ENCODE measurements at regions not wholly inside any gene's neighbourhood (a gene's known extent, or its start where the extent isn't known, plus 50 kb on each side); places are given as distances from the start of the nearest gene placed in this dataset.

- Histone ChIP-seq H3K27ac (ENCODE audit: low read depth, low read length) (no peak overlapping the region), H3K4me3 (replicated peaks in 1 of 2; ENCODE audit: low read depth in 1 of 2, low read length in 2 of 2) (no peak overlapping the region), H3K9ac (ENCODE audit: low read length) (no peak overlapping the region), H3K4me2 (ENCODE audit: low read length) (no peak overlapping the region), H2AFZ (ENCODE audit: low read depth, low read length, poor library complexity, severe bottlenecking) (no peak overlapping the region), H3K4me1 (ENCODE audit: control insufficient read depth in 1 of 2, insufficient read depth in 2 of 2, low read length in 2 of 2) (no peaks in the 10 kb centered on the region), H4K20me1 (ENCODE audit: insufficient read depth) (no peaks in the 10 kb centered on the region), H3K79me2 (ENCODE audit: insufficient read depth, low read length) (no peaks in the 10 kb centered on the region), H3K36me3 (ENCODE audit: control insufficient read depth in 1 of 2, insufficient read depth in 2 of 2, low read length in 2 of 2) (no peaks in the 10 kb centered on the region), H3K27me3 (ENCODE audit: insufficient read depth, low read length) (peaks cover 33% of the 10 kb centered on the region), H3K9me3 (ENCODE audit: control insufficient read depth in 1 of 2, insufficient read depth in 1 of 2, low read depth in 1 of 2, low read length in 2 of 2) (no peaks in the 10 kb centered on the region), H3K9me2 (ENCODE audit: insufficient read depth) (no peaks in the 10 kb centered on the region)
- BruUV-seq (replicated peaks): no TSS peak
- no peak for ATAC-seq
- no peak for TF ChIP-seq SIN3A (IDR thresholded peaks at IDR 0.05; ENCODE audit: low read depth)
- TF ChIP-seq SRF (IDR thresholded peaks at IDR 0.05; ENCODE audit: low read depth): no peak
- no peak for TF ChIP-seq JUND (IDR thresholded peaks at IDR 0.05)
- TF ChIP-seq TCF7L2 (IDR thresholded peaks at IDR 0.05; ENCODE audit: borderline replicate concordance, extremely low read depth, insufficient read depth, insufficient read length): no peak
- TF ChIP-seq REST (IDR thresholded peaks at IDR 0.05; ENCODE audit: low read depth): no peak
- TF ChIP-seq RAD21 (IDR thresholded peaks at IDR 0.05; ENCODE audit: low read depth): no peak
- TF ChIP-seq ELF1 (IDR thresholded peaks at IDR 0.05; ENCODE audit: borderline replicate concordance, low read depth): no peak
- no peak for TF ChIP-seq EZH2phosphoT487 (IDR thresholded peaks at IDR 0.05; ENCODE audit: borderline replicate concordance)
- TF ChIP-seq, protein P1, sequence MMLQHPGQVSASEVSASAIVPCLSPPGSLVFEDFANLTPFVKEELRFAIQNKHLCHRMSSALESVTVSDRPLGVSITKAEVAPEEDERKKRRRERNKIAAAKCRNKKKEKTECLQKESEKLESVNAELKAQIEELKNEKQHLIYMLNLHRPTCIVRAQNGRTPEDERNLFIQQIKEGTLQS (IDR thresholded peaks at IDR 0.05): no peak
- TF ChIP-seq, protein P2, sequence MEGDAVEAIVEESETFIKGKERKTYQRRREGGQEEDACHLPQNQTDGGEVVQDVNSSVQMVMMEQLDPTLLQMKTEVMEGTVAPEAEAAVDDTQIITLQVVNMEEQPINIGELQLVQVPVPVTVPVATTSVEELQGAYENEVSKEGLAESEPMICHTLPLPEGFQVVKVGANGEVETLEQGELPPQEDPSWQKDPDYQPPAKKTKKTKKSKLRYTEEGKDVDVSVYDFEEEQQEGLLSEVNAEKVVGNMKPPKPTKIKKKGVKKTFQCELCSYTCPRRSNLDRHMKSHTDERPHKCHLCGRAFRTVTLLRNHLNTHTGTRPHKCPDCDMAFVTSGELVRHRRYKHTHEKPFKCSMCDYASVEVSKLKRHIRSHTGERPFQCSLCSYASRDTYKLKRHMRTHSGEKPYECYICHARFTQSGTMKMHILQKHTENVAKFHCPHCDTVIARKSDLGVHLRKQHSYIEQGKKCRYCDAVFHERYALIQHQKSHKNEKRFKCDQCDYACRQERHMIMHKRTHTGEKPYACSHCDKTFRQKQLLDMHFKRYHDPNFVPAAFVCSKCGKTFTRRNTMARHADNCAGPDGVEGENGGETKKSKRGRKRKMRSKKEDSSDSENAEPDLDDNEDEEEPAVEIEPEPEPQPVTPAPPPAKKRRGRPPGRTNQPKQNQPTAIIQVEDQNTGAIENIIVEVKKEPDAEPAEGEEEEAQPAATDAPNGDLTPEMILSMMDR (IDR thresholded peaks at IDR 0.05 in 2 of 3, conservative IDR thresholded peaks at IDR 0.05 in 1 of 3; ENCODE audit: borderline replicate concordance in 1 of 3, insufficient read depth in 1 of 3, low read depth in 2 of 3, low read length in 2 of 3): no peak
- ChIA-PET CTCF (no interaction called here), POLR2A (no interaction called here), RAD21 (ENCODE audit: low non-redundant PET in 1 of 2, low total read pairs in 2 of 2, uncharacterized antibody in 2 of 2, unreplicated experiment in 2 of 2) (no interaction called here)
- no peak for DNase-seq (ENCODE audit: low read depth, low spot score)
- intact Hi-C loops (cut with micrococcal nuclease): no loop called here
Observed at GRCh38 chr3:168473334-168473890, 377.7 kb upstream of the GOLIM4 start.
